NCI-H146 treated with DMSO at 0.1 percent for 48 hours (cell line): ENCODE measurements at regions not wholly inside any gene's neighbourhood (a gene's known extent, or its start where the extent isn't known, plus 50 kb on each side); places are given as distances from the start of the nearest gene placed in this dataset.
"Not testable (repeated sequence)": the region's sequence is repeated elsewhere in the genome, so short reads cannot be mapped to it uniquely, and the experiment has no call there.

Experiments used
- DNase-seq: peaks from one replicate; lab custom pipeline; 2025; ENCODE audit not compliant: unreplicated experiment; lab: John Stamatoyannopoulos, UW

GRCh38 chr5:103867857-103868598 lies 305.4 kb upstream of the NUDT12 start:
- no peak for DNase-seq

GRCh38 chr5:103866169-103866568 lies 303.6 kb upstream of the NUDT12 start:
- no peak for DNase-seq

GRCh38 chr5:103862398-103862797 lies 299.8 kb upstream of the NUDT12 start:
- DNase-seq, result no peak

GRCh38 chr5:103860327-103860726 lies 297.7 kb upstream of the NUDT12 start:
- DNase-seq, result no peak

GRCh38 chr5:103858367-103858766 lies 295.8 kb upstream of the NUDT12 start:
- DNase-seq, result not testable (repeated sequence)

- no peak for DNase-seq
Observed at GRCh38 chr5:103851091-103851490, 288.5 kb upstream of the NUDT12 start.

- no peak for DNase-seq
Observed at GRCh38 chr5:103849934-103850333, 287.3 kb upstream of the NUDT12 start.

- DNase-seq, result no peak
Observed at GRCh38 chr5:103847060-103847459, 284.5 kb upstream of the NUDT12 start.

- no peak for DNase-seq
Observed at GRCh38 chr5:103842936-103843335, 280.3 kb upstream of the NUDT12 start.

- DNase-seq, result no peak
Observed at GRCh38 chr5:103840600-103840999, 278.0 kb upstream of the NUDT12 start.

- no peak for DNase-seq
Observed at GRCh38 chr5:103834216-103834615, 271.6 kb upstream of the NUDT12 start.

GRCh38 chr5:103829585-103829984 lies 267.0 kb upstream of the NUDT12 start:
- no peak for DNase-seq

GRCh38 chr5:103827976-103828375 lies 265.4 kb upstream of the NUDT12 start:
- DNase-seq, result no peak

- DNase-seq, result no peak
Observed at GRCh38 chr5:103821361-103821760, 258.8 kb upstream of the NUDT12 start.

GRCh38 chr5:103808464-103809106 lies 246.0 kb upstream of the NUDT12 start:
- peak; percentile 40 for DNase-seq

GRCh38 chr5:103804711-103805110 lies 242.1 kb upstream of the NUDT12 start:
- DNase-seq, result no peak

GRCh38 chr5:103801681-103802080 lies 239.1 kb upstream of the NUDT12 start:
- DNase-seq, result no peak

- no peak for DNase-seq
Observed at GRCh38 chr5:103800741-103801495, 238.3 kb upstream of the NUDT12 start.

- no peak for DNase-seq
Observed at GRCh38 chr5:103793595-103794182, 231.1 kb upstream of the NUDT12 start.

GRCh38 chr5:103785569-103785968 lies 223.0 kb upstream of the NUDT12 start:
- DNase-seq, result no peak

- DNase-seq, result no peak
Observed at GRCh38 chr5:103783669-103784068, 221.1 kb upstream of the NUDT12 start.

- no peak for DNase-seq
Observed at GRCh38 chr5:103780794-103781193, 218.2 kb upstream of the NUDT12 start.
